ENCODE measurements at regions not wholly inside any gene's neighbourhood (a gene's known extent, or its start where the extent isn't known, plus 50 kb on each side); places are given as distances from the start of the nearest gene placed in this dataset.

DNA sequence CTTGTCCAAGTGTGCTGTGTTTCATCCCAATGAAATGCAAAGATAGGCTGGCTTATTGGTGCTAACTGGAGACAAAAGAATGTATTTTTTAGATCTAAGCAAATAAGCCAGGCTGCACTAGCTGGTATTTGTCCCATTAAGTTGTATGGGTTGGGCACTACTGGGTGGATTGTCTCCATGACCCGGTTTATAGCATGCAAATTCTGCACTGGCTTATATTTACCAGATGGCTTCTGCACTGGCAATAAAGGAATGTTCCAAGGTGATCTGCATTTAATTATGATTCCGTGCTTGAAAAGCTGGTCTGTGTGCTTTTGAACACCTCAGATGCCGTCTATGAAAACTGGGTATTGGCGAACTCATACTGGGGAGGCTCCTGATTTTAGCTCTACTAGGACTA is 61.4 kb upstream of the MOCS1 start:
- DNase-seq (ENCODE audit: low read depth in 2 of 2) = no peak

DNA sequence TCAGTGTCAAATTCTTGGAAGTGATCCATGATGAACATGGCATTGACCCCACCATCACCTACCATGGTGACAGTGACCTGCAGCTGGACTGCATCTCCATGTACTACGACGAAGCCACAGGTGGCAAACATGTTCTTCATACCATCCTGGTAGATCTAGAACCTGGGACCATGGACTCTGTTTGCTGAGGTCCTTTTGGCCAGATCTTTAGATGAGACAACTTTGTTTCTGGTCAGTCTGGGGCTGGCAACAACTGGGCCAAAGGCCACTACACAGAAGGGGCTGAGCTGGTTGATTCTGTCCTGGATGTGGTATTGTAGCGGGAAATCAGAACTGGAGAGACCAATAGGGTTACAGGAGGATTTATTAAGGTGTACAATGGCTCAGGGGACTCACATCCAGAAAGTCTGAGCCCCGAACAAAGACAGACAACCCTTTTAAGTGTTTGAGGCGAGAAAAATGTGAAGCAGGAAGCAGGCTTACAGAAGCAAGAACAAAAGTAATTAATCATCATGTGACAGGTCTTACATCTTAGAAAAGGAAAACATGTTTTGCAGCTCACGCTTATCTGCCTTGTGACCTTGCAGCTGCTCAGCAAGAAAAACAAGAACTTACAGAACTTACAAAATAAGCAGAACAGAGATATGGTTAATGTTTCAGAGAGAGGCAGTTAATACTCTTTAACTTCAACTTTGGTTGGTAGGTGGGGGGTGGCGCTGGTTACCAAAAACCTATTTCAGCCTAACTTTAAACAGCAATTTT is 58.8 kb upstream of the MOCS1 start:
- no peak for DNase-seq (ENCODE audit: low read depth in 2 of 2)

Data from stimulated activated CD4-positive, alpha-beta T cell treated with anti-CD3 and anti-CD28 coated beads, Interleukin-1b, Interleukin-23, amount 100 ng/mL, for 4 hours (primary cell).